ENCODE measurements at regions not wholly inside any gene's neighbourhood (a gene's known extent, or its start where the extent isn't known, plus 50 kb on each side); places are given as distances from the start of the nearest gene placed in this dataset.

- ChIA-PET CTCF (no interaction called here), POLR2A (no interaction called here)
- intact Hi-C loops (cut with DNase I, micrococcal nuclease): no loop called here
- Mint-ChIP-seq H3K27ac (no peak overlapping the region), H3K36me3 (ENCODE audit: low read depth) (no peaks in the 10 kb centered on the region), H3K27me3 (no peaks in the 10 kb centered on the region), H3K4me1 (ENCODE audit: low read depth) (no peaks in the 10 kb centered on the region), H3K9me3 (no peaks in the 10 kb centered on the region), H3K4me3 (no peak overlapping the region)
- TF ChIP-seq, protein P1, sequence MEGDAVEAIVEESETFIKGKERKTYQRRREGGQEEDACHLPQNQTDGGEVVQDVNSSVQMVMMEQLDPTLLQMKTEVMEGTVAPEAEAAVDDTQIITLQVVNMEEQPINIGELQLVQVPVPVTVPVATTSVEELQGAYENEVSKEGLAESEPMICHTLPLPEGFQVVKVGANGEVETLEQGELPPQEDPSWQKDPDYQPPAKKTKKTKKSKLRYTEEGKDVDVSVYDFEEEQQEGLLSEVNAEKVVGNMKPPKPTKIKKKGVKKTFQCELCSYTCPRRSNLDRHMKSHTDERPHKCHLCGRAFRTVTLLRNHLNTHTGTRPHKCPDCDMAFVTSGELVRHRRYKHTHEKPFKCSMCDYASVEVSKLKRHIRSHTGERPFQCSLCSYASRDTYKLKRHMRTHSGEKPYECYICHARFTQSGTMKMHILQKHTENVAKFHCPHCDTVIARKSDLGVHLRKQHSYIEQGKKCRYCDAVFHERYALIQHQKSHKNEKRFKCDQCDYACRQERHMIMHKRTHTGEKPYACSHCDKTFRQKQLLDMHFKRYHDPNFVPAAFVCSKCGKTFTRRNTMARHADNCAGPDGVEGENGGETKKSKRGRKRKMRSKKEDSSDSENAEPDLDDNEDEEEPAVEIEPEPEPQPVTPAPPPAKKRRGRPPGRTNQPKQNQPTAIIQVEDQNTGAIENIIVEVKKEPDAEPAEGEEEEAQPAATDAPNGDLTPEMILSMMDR (IDR thresholded peaks at IDR 0.05): no peak
- Histone ChIP-seq H3K27ac (ENCODE audit: low read depth in 1 of 2, low read length in 2 of 2) (no peak overlapping the region), H3K27me3 (ENCODE audit: control insufficient read depth in 1 of 2, insufficient read depth in 2 of 2, low read length in 2 of 2) (no peaks in the 10 kb centered on the region), H3K9me3 (ENCODE audit: control insufficient read depth in 1 of 2, insufficient read depth in 1 of 2, low read length in 2 of 2) (no peaks in the 10 kb centered on the region), H3K4me3 (ENCODE audit: low read length) (no peak overlapping the region), H3K4me1 (ENCODE audit: insufficient read depth, low read length) (no peaks in the 10 kb centered on the region), H3K36me3 (ENCODE audit: insufficient read depth, low read length) (no peaks in the 10 kb centered on the region)
- DNase-seq (no peak), ATAC-seq (ENCODE audit: poor library complexity) (no peak)
Observed at GRCh38 chr1:82921759-82922158, 1077.2 kb downstream of the TTLL7 start.

DNA sequence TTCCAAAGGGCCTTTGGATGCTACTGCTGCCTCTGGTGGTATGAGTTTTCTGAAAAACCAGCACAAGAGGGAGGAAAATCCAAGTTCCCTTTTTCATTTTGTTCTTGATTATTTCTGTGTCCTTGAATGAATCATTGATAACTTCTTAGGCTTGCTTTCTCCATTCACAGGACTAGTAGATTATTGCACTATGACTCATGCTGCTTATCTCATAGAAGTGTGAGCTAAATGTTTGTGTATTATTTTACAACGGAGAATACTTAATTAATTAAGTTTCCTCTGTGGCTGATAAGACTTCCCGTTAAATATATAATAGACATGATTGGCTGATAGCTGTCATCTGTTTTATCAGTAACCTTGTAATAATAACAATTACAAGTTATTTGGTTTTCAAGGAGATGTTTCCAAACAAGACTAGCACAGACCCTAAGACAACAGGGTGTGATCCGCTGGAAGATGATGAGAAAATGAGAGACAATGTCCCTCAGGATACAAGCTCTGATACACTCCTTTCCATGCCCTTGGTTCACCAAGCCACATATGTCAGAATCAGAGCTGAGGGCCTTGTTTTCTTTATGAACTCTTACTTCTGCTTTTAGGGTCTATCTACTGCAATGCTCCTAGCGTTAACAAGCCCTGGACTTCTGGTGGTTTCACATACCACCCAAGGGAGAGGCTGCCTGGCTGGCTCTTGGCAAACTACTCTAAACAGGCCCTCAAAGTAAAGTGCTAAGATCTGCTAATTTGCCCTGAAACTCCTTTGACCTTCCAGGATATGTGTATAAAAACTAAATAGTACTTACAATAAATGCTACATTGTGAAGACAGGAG is 1078.3 kb downstream of the TTLL7 start:
- DNase-seq: no peak
- Histone ChIP-seq H3K9me3 (ENCODE audit: control insufficient read depth in 1 of 2, insufficient read depth in 1 of 2, low read length in 2 of 2) (no peaks in the 10 kb centered on the region), H3K36me3 (ENCODE audit: insufficient read depth, low read length) (no peaks in the 10 kb centered on the region), H3K4me3 (ENCODE audit: low read length) (no peak overlapping the region), H3K27ac (ENCODE audit: low read depth in 1 of 2, low read length in 2 of 2) (no peak overlapping the region), H3K27me3 (ENCODE audit: control insufficient read depth in 1 of 2, insufficient read depth in 2 of 2, low read length in 2 of 2) (no peaks in the 10 kb centered on the region), H3K4me1 (ENCODE audit: insufficient read depth, low read length) (no peaks in the 10 kb centered on the region)
- Mint-ChIP-seq H3K4me1 (ENCODE audit: low read depth) (no peaks in the 10 kb centered on the region), H3K36me3 (ENCODE audit: low read depth) (no peaks in the 10 kb centered on the region), H3K9me3 (no peaks in the 10 kb centered on the region), H3K27ac (no peak overlapping the region), H3K4me3 (no peak overlapping the region), H3K27me3 (no peaks in the 10 kb centered on the region)
- no peak for ATAC-seq (ENCODE audit: poor library complexity)
- intact Hi-C loops (cut with DNase I, micrococcal nuclease): no loop called here
- POLR2A ChIA-PET: no interaction called here
- TF ChIP-seq, protein P1 (IDR thresholded peaks at IDR 0.05): no peak
- CTCF ChIA-PET: no interaction called here

GRCh38 chr1:82919837-82920236 is 1079.1 kb downstream of the TTLL7 start:
- ChIA-PET POLR2A (no interaction called here), CTCF (no interaction called here)
- Histone ChIP-seq H3K4me3 (ENCODE audit: low read length) (no peak overlapping the region), H3K9me3 (ENCODE audit: control insufficient read depth in 1 of 2, insufficient read depth in 1 of 2, low read length in 2 of 2) (no peaks in the 10 kb centered on the region), H3K4me1 (ENCODE audit: insufficient read depth, low read length) (no peaks in the 10 kb centered on the region), H3K27ac (ENCODE audit: low read depth in 1 of 2, low read length in 2 of 2) (no peak overlapping the region), H3K27me3 (ENCODE audit: control insufficient read depth in 1 of 2, insufficient read depth in 2 of 2, low read length in 2 of 2) (no peaks in the 10 kb centered on the region), H3K36me3 (ENCODE audit: insufficient read depth, low read length) (no peaks in the 10 kb centered on the region)
- DNase-seq (no peak), ATAC-seq (ENCODE audit: poor library complexity) (no peak)
- H3K27ac Mint-ChIP-seq: no peak overlapping the region
- intact Hi-C loops (cut with DNase I, micrococcal nuclease): no loop called here
- H3K27me3 Mint-ChIP-seq: no peaks in the 10 kb centered on the region
- no peaks in the 10 kb centered on the region for H3K4me1 Mint-ChIP-seq (ENCODE audit: low read depth)
- no peaks in the 10 kb centered on the region for H3K9me3 Mint-ChIP-seq
- no peaks in the 10 kb centered on the region for H3K36me3 Mint-ChIP-seq (ENCODE audit: low read depth)
- no peak overlapping the region for H3K4me3 Mint-ChIP-seq
- TF ChIP-seq, protein P1 (IDR thresholded peaks at IDR 0.05): no peak
